H1 (cell line): ENCODE measurements at regions not wholly inside any gene's neighbourhood (a gene's known extent, or its start where the extent isn't known, plus 50 kb on each side); places are given as distances from the start of the nearest gene placed in this dataset.

ENCODE experiments used
- CTCF ChIA-PET: fragments of 300-600 bp; sonication (Branson Sonifier 250); formaldehyde crosslinking; loops from one replicate; lab custom pipeline; 2021; ENCODE audit not compliant: partially characterized antibody; lab: Charles Lee
- POLR2A ChIA-PET: fragments of 300-600 bp; sonication (Branson Sonifier 250); formaldehyde crosslinking; loops from one replicate; lab custom pipeline; 2021; ENCODE audit warnings: inconsistent platforms; ENCODE audit not compliant: partially characterized antibody; lab: Charles Lee
- DNase-seq, 2 experiments: peaks; one replicate each; pipeline versions ENCODE4 v3.0.0 to v3.0.0-alpha.2; 2010 to 2022; ENCODE audit warnings: low spot score in 2 of 2, low read depth in 1 of 2, mixed read lengths in 1 of 2
- FAIRE-seq: peaks from 2 replicates; lab custom pipeline; 2011; peaks lifted over from hg19 to GRCh38; lab: Jason Lieb, UNC
- H2AFZ ChIP-seq: 2 replicates; pipeline ENCODE4 v1.8.1; 2012; ENCODE audit warnings: low read length, inconsistent platforms
- H2AK5ac ChIP-seq: 2 replicates; pipeline ENCODE4 v1.6.1; 2013; ENCODE audit warnings: low read depth, low read length
- H2BK120ac ChIP-seq: replicated peaks from 2 replicates; pipeline ENCODE3; 2013; ENCODE audit warnings: low read depth, low read length, inconsistent platforms
- H2BK12ac ChIP-seq: 2 replicates; pipeline ENCODE4 v1.6.1; 2013; ENCODE audit warnings: low read depth, low read length
- H2BK15ac ChIP-seq: 2 replicates; pipeline ENCODE4 v1.6.1; 2013; ENCODE audit warnings: low read length
- H2BK20ac ChIP-seq: 2 replicates; pipeline ENCODE4 v1.6.1; 2013; ENCODE audit warnings: low read length
- H2BK5ac ChIP-seq: 2 replicates; pipeline ENCODE4 v1.6.1; 2013; ENCODE audit warnings: low read depth, low read length
- H3K14ac ChIP-seq: 2 replicates; pipeline ENCODE4 v1.6.1; 2013; ENCODE audit warnings: inconsistent platforms; ENCODE audit not compliant: insufficient read length
- H3K18ac ChIP-seq: 2 replicates; pipeline ENCODE4 v1.6.1; 2013; ENCODE audit warnings: low read length; ENCODE audit errors: extremely low read depth
- H3K23ac ChIP-seq: 2 replicates; pipeline ENCODE4 v1.6.1; 2013; ENCODE audit warnings: inconsistent platforms; ENCODE audit not compliant: insufficient read length
- H3K23me2 ChIP-seq: 2 replicates; pipeline ENCODE4 v1.6.1; 2013; ENCODE audit warnings: low read depth, low read length
- H3K27ac ChIP-seq: 2 replicates; pipeline ENCODE4 v1.6.1; 2011; ENCODE audit warnings: low read depth, low read length, inconsistent platforms
- H3K27me3 ChIP-seq, 4 experiments: replicated peaks in 1 of 4; 1 replicate in 1 of 4; 2 replicates in 3 of 4; pipeline versions ENCODE4 v1.6.1 to v1.8.1; 2011 to 2013; ENCODE audit warnings: low read length in 3 of 4, mild to moderate bottlenecking in 3 of 4, inconsistent platforms in 2 of 4, mixed read lengths in 2 of 4, moderate library complexity in 1 of 4; ENCODE audit not compliant: control insufficient read depth in 3 of 4, insufficient read depth in 3 of 4; ENCODE audit errors: extremely low read depth in 1 of 4
- H3K36me3 ChIP-seq, 4 experiments: 2 replicates each; pipeline versions ENCODE4 v1.6.1 to v1.8.1; 2011 to 2013; ENCODE audit warnings: mild to moderate bottlenecking in 4 of 4, low read length in 3 of 4, moderate library complexity in 2 of 4, control low read depth in 1 of 4, inconsistent platforms in 1 of 4; ENCODE audit not compliant: insufficient read depth in 4 of 4, control insufficient read depth in 2 of 4
- H3K4ac ChIP-seq: replicated peaks from 2 replicates; pipeline ENCODE3; 2013; ENCODE audit warnings: low read length, low read depth, mixed read lengths, inconsistent platforms; ENCODE audit not compliant: insufficient read length
- H3K4me1 ChIP-seq, 4 experiments: replicated peaks in 1 of 4; 1 replicate in 1 of 4; 2 replicates in 3 of 4; pipeline versions ENCODE4 v1.6.1 to v1.8.1; 2011 to 2013; ENCODE audit warnings: low read length in 3 of 4, inconsistent platforms in 2 of 4, mixed read lengths in 1 of 4; ENCODE audit not compliant: insufficient read depth in 4 of 4, control insufficient read depth in 3 of 4
- H3K4me2 ChIP-seq, 2 experiments: 2 replicates each; pipeline versions ENCODE4 v1.6.1 to v1.8.1; 2011 to 2013; ENCODE audit warnings: low read depth in 2 of 2, low read length in 2 of 2, control low read depth in 1 of 2, inconsistent platforms in 1 of 2, mild to moderate bottlenecking in 1 of 2; ENCODE audit not compliant: insufficient read depth in 1 of 2
- H3K4me3 ChIP-seq, 4 experiments: fragments of 200-600, 300-600 bp in 1 of 4; sonication (generic), shearing (Covaris generic), sonication (Bioruptor Twin) in 1 of 4; 2 replicates each; pipeline versions ENCODE4 v1.5.1 to v1.8.1; 2011 to 2016; ENCODE audit warnings: low read length in 4 of 4, low read depth in 3 of 4, control low read depth in 2 of 4, inconsistent platforms in 2 of 4, mild to moderate bottlenecking in 2 of 4, mixed read lengths in 1 of 4, moderate library complexity in 1 of 4; ENCODE audit not compliant: insufficient read depth in 2 of 4; ENCODE audit errors: extremely low read depth in 1 of 4
- H3K56ac ChIP-seq: replicated peaks from 2 replicates; pipeline ENCODE3; 2013; ENCODE audit warnings: low read depth, mild to moderate bottlenecking, mixed read lengths, low read length, inconsistent platforms; ENCODE audit not compliant: insufficient read length
- H3K79me1 ChIP-seq: 2 replicates; pipeline ENCODE4 v1.6.1; 2013; ENCODE audit warnings: low read depth, low read length, control low read depth
- H3K79me2 ChIP-seq, 2 experiments: 2 replicates each; pipeline versions ENCODE4 v1.6.1 to v1.8.1; 2012 to 2013; ENCODE audit warnings: low read length in 2 of 2, mild to moderate bottlenecking in 2 of 2, inconsistent platforms in 1 of 2; ENCODE audit not compliant: insufficient read depth in 2 of 2, control insufficient read depth in 1 of 2
- H3K9ac ChIP-seq, 4 experiments: replicated peaks in 1 of 4; 1 replicate in 1 of 4; 2 replicates in 3 of 4; pipeline versions ENCODE4 v1.6.1 to v1.8.1; 2011 to 2013; ENCODE audit warnings: low read depth in 3 of 4, low read length in 3 of 4, control low read depth in 2 of 4, mild to moderate bottlenecking in 2 of 4, moderate library complexity in 2 of 4, inconsistent platforms in 1 of 4; ENCODE audit errors: extremely low read depth in 1 of 4
- H3K9me3 ChIP-seq, 2 experiments: 2 replicates each; pipeline versions ENCODE4 v1.6.1 to v1.8.1; 2012 to 2013; ENCODE audit warnings: mild to moderate bottlenecking in 2 of 2, moderate library complexity in 2 of 2, control low read depth in 1 of 2, inconsistent platforms in 1 of 2, low read depth in 1 of 2, low read length in 1 of 2, mixed read lengths in 1 of 2; ENCODE audit not compliant: insufficient read depth in 2 of 2
- H4K20me1 ChIP-seq, 2 experiments: replicated peaks in 1 of 2; 2 replicates each; pipeline versions ENCODE3 to v1.8.1; 2011 to 2013; ENCODE audit warnings: inconsistent platforms in 2 of 2, low read length in 2 of 2, mild to moderate bottlenecking in 1 of 2; ENCODE audit not compliant: insufficient read depth in 2 of 2, control insufficient read depth in 1 of 2
- H4K5ac ChIP-seq: 2 replicates; pipeline ENCODE4 v1.6.1; 2013; ENCODE audit warnings: low read length, low read depth, mixed read lengths, inconsistent platforms; ENCODE audit not compliant: insufficient read length
- H4K8ac ChIP-seq: 2 replicates; pipeline ENCODE4 v1.8.0; 2013; ENCODE audit warnings: mild to moderate bottlenecking, moderate library complexity, low read length, inconsistent platforms; ENCODE audit not compliant: insufficient read depth; ENCODE audit errors: extremely low read depth
- H4K91ac ChIP-seq: replicated peaks from 2 replicates; pipeline ENCODE3; 2013; ENCODE audit warnings: low read length, mixed read lengths, inconsistent platforms; ENCODE audit not compliant: insufficient read length
- CBX8 ChIP-seq: fragments of 300-800, 300-1000 bp; sonication (generic); IDR thresholded peaks from 2 replicates; pipeline ENCODE4 v1.7.1; 2016; ENCODE audit warnings: low read depth, low read length, borderline replicate concordance
- HDAC6 ChIP-seq: IDR thresholded peaks from one replicate; pipeline ENCODE4 v1.7.1; 2012; ENCODE audit warnings: low read depth, mild to moderate bottlenecking, inconsistent platforms, low read length, moderate library complexity
- RFX5 ChIP-seq: IDR thresholded peaks from 2 replicates; pipeline ENCODE4 v1.6.1; 2011; ENCODE audit warnings: low read depth, low read length, improper control_type of control experiment, borderline replicate concordance
- WGBS, 2 experiments: shearing (Covaris generic) in 1 of 2; methylation state at CpG; one replicate each; pipeline versions ENCODE4 v1.1.6 to v1.1.7; 2013 to 2015; ENCODE audit warnings: low lambda C conversion rate in 2 of 2, mixed read lengths in 2 of 2, inconsistent platforms in 1 of 2, low coverage in 1 of 2, missing lambda C conversion rate in 1 of 2; ENCODE audit not compliant: insufficient replicate concordance in 2 of 2, insufficient coverage in 1 of 2, insufficient read length in 1 of 2; ENCODE audit errors: extremely low coverage in 1 of 2, missing lambda C conversion rate in 1 of 2; 5-methylcytosine and 5-hydroxymethylcytosine counted together

- no peak overlapping the region for H2BK15ac ChIP-seq
- ChIA-PET POLR2A (no interaction called here), CTCF (interaction anchor here (1.1 kb wide), 1 partner anchor 18 kb away, joined by 3 read pairs; no protein-coding TSS in a partner anchor)
- 65% methylated on average over 12 of the region's 12 CpGs; no CpG with 5 or more reads in 1 of the 2 experiments for WGBS, 2 experiments
- no peak overlapping the region for H3K9ac ChIP-seq
- no peak overlapping the region for H3K4ac ChIP-seq
- H4K20me1 ChIP-seq: no peaks in the 10 kb centered on the region
- H2BK12ac ChIP-seq: no peak overlapping the region
- TF ChIP-seq HDAC6 (no peak), RFX5 (no peak), CBX8 (no peak)
- no peaks in the 10 kb centered on the region for H3K79me1 ChIP-seq
- H2BK5ac ChIP-seq: no peak overlapping the region
- H3K4me2 ChIP-seq: no peak overlapping the region
- no peaks in the 10 kb centered on the region for H3K27me3 ChIP-seq
- no peaks in the 10 kb centered on the region for H3K79me2 ChIP-seq
- no peak overlapping the region for H2BK20ac ChIP-seq
- FAIRE-seq (no peak), DNase-seq (no peak)
- no peak overlapping the region for H3K14ac ChIP-seq
- no peak overlapping the region for H3K56ac ChIP-seq
- H3K23me2 ChIP-seq: no peaks in the 10 kb centered on the region
- H4K5ac ChIP-seq: no peak overlapping the region
- H3K9me3 ChIP-seq: peaks cover 77 to 94% of the 10 kb centered on the region in 2 experiments
- H2AFZ ChIP-seq: no peak overlapping the region
- no peak overlapping the region for H3K4me3 ChIP-seq
- H4K91ac ChIP-seq: no peak overlapping the region
- H2BK120ac ChIP-seq: no peak overlapping the region
- H3K4me1 ChIP-seq: no peaks in the 10 kb centered on the region
- no peak overlapping the region for H3K27ac ChIP-seq
- H2AK5ac ChIP-seq: no peak overlapping the region
- no peak overlapping the region for H3K23ac ChIP-seq
- H4K8ac ChIP-seq: no peak overlapping the region
- H3K36me3 ChIP-seq: no peaks in the 10 kb centered on the region
- H3K18ac ChIP-seq: no peak overlapping the region
Observed at GRCh38 chr22:47409539-47410275, 647.3 kb downstream of the TBC1D22A start.
